LHCN-M2 (cell line): ENCODE measurements at regions not wholly inside any gene's neighbourhood (a gene's known extent, or its start where the extent isn't known, plus 50 kb on each side); places are given as distances from the start of the nearest gene placed in this dataset.

Experiments
- DNase-seq: peaks from one replicate; pipeline ENCODE4 v3.0.0-alpha.2; 2012; ENCODE audit warnings: low read depth

GRCh38 chr3:72345237-72345878 is 502.9 kb downstream of the SHQ1 start:
- DNase-seq = no peak

GRCh38 chr3:72344647-72345046 is 503.6 kb downstream of the SHQ1 start:
- no peak for DNase-seq

- no peak for DNase-seq
These were observed 504.0 kb downstream of the SHQ1 start for GRCh38 chr3:72344236-72344635.

- DNase-seq = peak; percentile 68
These were observed 505.2 kb downstream of the SHQ1 start for GRCh38 chr3:72343078-72343477.

GRCh38 chr3:72342450-72342849 is 505.8 kb downstream of the SHQ1 start:
- DNase-seq = no peak

GRCh38 chr3:72341920-72342319 is 506.3 kb downstream of the SHQ1 start:
- DNase-seq = no peak

- no peak for DNase-seq
These were observed 506.9 kb downstream of the SHQ1 start for GRCh38 chr3:72341380-72341770.

GRCh38 chr3:72340476-72341379 is 507.5 kb downstream of the SHQ1 start:
- DNase-seq = no peak

- no peak for DNase-seq
These were observed 508.2 kb downstream of the SHQ1 start for GRCh38 chr3:72340056-72340455.

- DNase-seq = no peak
These were observed 508.6 kb downstream of the SHQ1 start for GRCh38 chr3:72339670-72340030.

- DNase-seq = peak; percentile 99
These were observed 509.1 kb downstream of the SHQ1 start for GRCh38 chr3:72338942-72339669.

GRCh38 chr3:72338082-72338941 is 509.9 kb downstream of the SHQ1 start:
- peak; percentile 58 for DNase-seq

- no peak for DNase-seq
These were observed 510.8 kb downstream of the SHQ1 start for GRCh38 chr3:72337480-72337855.

GRCh38 chr3:72336821-72337479 is 511.3 kb downstream of the SHQ1 start:
- DNase-seq = peak; percentile 59

- DNase-seq = no peak
These were observed 512.1 kb downstream of the SHQ1 start for GRCh38 chr3:72336114-72336651.

- no peak for DNase-seq
These were observed 512.7 kb downstream of the SHQ1 start for GRCh38 chr3:72335458-72336095.

GRCh38 chr3:72334681-72335457 is 513.4 kb downstream of the SHQ1 start:
- DNase-seq = no peak

- no peak for DNase-seq
These were observed 515.6 kb downstream of the SHQ1 start for GRCh38 chr3:72332689-72333088.

GRCh38 chr3:72332036-72332435 is 516.2 kb downstream of the SHQ1 start:
- no peak for DNase-seq
